ENCODE measurements at regions not wholly inside any gene's neighbourhood (a gene's known extent, or its start where the extent isn't known, plus 50 kb on each side); places are given as distances from the start of the nearest gene placed in this dataset.

- H3K36me3 ChIP-seq (ENCODE audit: control insufficient read depth, low read length): no peaks in the 10 kb centered on the region
- H3K79me2 ChIP-seq (ENCODE audit: control insufficient read depth, low read length): no peaks in the 10 kb centered on the region
- H3K27ac ChIP-seq (ENCODE audit: low read depth, low read length): no peak overlapping the region
- no peak overlapping the region for H3K4me3 ChIP-seq (ENCODE audit: low read length)
- no peak overlapping the region for H3K4me2 ChIP-seq (ENCODE audit: low read length)
- no peaks in the 10 kb centered on the region for H3K9me2 ChIP-seq (replicated peaks; ENCODE audit: control insufficient read depth, low read length)
- H4K20me1 ChIP-seq (ENCODE audit: control insufficient read depth, insufficient read depth, low read depth, low read length): no peaks in the 10 kb centered on the region
- no peaks in the 10 kb centered on the region for H3F3A ChIP-seq (ENCODE audit: control insufficient read depth, insufficient read depth)
- H3K9me3 ChIP-seq (ENCODE audit: control insufficient read depth, insufficient read depth, low read length): no peaks in the 10 kb centered on the region
- H3K4me1 ChIP-seq (ENCODE audit: control insufficient read depth, low read length): no peaks in the 10 kb centered on the region
- H3K27me3 ChIP-seq (ENCODE audit: control insufficient read depth, low read length): peaks cover 6% of the 10 kb centered on the region
- no peak for TF ChIP-seq EZH2phosphoT487 (IDR thresholded peaks at IDR 0.05; ENCODE audit: borderline replicate concordance, low read length)
- TF ChIP-seq, protein P1, sequence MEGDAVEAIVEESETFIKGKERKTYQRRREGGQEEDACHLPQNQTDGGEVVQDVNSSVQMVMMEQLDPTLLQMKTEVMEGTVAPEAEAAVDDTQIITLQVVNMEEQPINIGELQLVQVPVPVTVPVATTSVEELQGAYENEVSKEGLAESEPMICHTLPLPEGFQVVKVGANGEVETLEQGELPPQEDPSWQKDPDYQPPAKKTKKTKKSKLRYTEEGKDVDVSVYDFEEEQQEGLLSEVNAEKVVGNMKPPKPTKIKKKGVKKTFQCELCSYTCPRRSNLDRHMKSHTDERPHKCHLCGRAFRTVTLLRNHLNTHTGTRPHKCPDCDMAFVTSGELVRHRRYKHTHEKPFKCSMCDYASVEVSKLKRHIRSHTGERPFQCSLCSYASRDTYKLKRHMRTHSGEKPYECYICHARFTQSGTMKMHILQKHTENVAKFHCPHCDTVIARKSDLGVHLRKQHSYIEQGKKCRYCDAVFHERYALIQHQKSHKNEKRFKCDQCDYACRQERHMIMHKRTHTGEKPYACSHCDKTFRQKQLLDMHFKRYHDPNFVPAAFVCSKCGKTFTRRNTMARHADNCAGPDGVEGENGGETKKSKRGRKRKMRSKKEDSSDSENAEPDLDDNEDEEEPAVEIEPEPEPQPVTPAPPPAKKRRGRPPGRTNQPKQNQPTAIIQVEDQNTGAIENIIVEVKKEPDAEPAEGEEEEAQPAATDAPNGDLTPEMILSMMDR (IDR thresholded peaks at IDR 0.05; ENCODE audit: low read depth, low read length, poor library complexity, severe bottlenecking): no peak
Measured at GRCh38 chr1:220348211-220348610, 76.0 kb upstream of the RAB3GAP2 start.

GRCh38 chr1:220347654-220348175 lies 75.5 kb upstream of the RAB3GAP2 start:
- no peaks in the 10 kb centered on the region for H3K36me3 ChIP-seq (ENCODE audit: control insufficient read depth, low read length)
- no peak overlapping the region for H3K4me2 ChIP-seq (ENCODE audit: low read length)
- TF ChIP-seq, protein P1 (IDR thresholded peaks at IDR 0.05; ENCODE audit: low read depth, low read length, poor library complexity, severe bottlenecking): no peak
- TF ChIP-seq EZH2phosphoT487 (IDR thresholded peaks at IDR 0.05; ENCODE audit: borderline replicate concordance, low read length): no peak
- H4K20me1 ChIP-seq (ENCODE audit: control insufficient read depth, insufficient read depth, low read depth, low read length): no peaks in the 10 kb centered on the region
- H3K4me1 ChIP-seq (ENCODE audit: control insufficient read depth, low read length): no peaks in the 10 kb centered on the region
- peaks cover 6% of the 10 kb centered on the region for H3K27me3 ChIP-seq (ENCODE audit: control insufficient read depth, low read length)
- H3K79me2 ChIP-seq (ENCODE audit: control insufficient read depth, low read length): no peaks in the 10 kb centered on the region
- no peaks in the 10 kb centered on the region for H3F3A ChIP-seq (ENCODE audit: control insufficient read depth, insufficient read depth)
- no peaks in the 10 kb centered on the region for H3K9me3 ChIP-seq (ENCODE audit: control insufficient read depth, insufficient read depth, low read length)
- no peak overlapping the region for H3K4me3 ChIP-seq (ENCODE audit: low read length)
- no peak overlapping the region for H3K27ac ChIP-seq (ENCODE audit: low read depth, low read length)
- no peaks in the 10 kb centered on the region for H3K9me2 ChIP-seq (replicated peaks; ENCODE audit: control insufficient read depth, low read length)

DNA sequence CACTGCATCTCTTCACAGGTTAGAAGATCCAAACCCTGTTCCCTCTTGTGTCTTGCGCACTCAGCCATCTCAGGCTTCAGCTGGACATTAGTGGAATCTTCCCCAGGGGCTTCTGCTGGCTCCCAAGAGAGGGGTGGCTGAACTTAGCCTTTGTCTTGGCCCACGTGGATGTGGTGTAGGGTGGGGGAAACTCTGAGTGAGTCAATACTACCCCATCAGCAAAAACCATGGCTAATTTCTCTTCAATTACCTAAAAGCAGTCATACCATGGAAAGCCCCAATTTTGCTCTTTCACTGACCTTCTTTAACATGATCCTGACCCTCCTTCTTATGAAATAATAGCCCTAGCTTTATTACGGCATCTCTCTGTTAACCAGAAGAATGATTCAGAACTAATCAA lies 72.5 kb upstream of the RAB3GAP2 start:
- no peaks in the 10 kb centered on the region for H3K9me2 ChIP-seq (replicated peaks; ENCODE audit: control insufficient read depth, low read length)
- no peak overlapping the region for H3K4me3 ChIP-seq (ENCODE audit: low read length)
- no peak overlapping the region for H3K4me2 ChIP-seq (ENCODE audit: low read length)
- H4K20me1 ChIP-seq (ENCODE audit: control insufficient read depth, insufficient read depth, low read depth, low read length): no peaks in the 10 kb centered on the region
- peaks cover 4% of the 10 kb centered on the region for H3K27me3 ChIP-seq (ENCODE audit: control insufficient read depth, low read length)
- H3K9me3 ChIP-seq (ENCODE audit: control insufficient read depth, insufficient read depth, low read length): no peaks in the 10 kb centered on the region
- TF ChIP-seq EZH2phosphoT487 (IDR thresholded peaks at IDR 0.05; ENCODE audit: borderline replicate concordance, low read length): no peak
- TF ChIP-seq, protein P1 (IDR thresholded peaks at IDR 0.05; ENCODE audit: low read depth, low read length, poor library complexity, severe bottlenecking): no peak
- H3K4me1 ChIP-seq (ENCODE audit: control insufficient read depth, low read length): no peaks in the 10 kb centered on the region
- no peaks in the 10 kb centered on the region for H3F3A ChIP-seq (ENCODE audit: control insufficient read depth, insufficient read depth)
- H3K27ac ChIP-seq (ENCODE audit: low read depth, low read length): no peak overlapping the region
- H3K36me3 ChIP-seq (ENCODE audit: control insufficient read depth, low read length): no peaks in the 10 kb centered on the region
- no peaks in the 10 kb centered on the region for H3K79me2 ChIP-seq (ENCODE audit: control insufficient read depth, low read length)

All from DOHH2 (cell line).